Hematopoietic multipotent progenitor cell treated with erythropoietin and hydrocortisone succinate and interleukin-3 and kit ligand, for 15 days (in vitro differentiated cells): ENCODE measurements at regions not wholly inside any gene's neighbourhood (a gene's known extent, or its start where the extent isn't known, plus 50 kb on each side); places are given as distances from the start of the nearest gene placed in this dataset.

ENCODE experiments used
- DNase-seq: peaks from one replicate; pipeline ENCODE4 v3.0.0-alpha.2; 2015; ENCODE audit warnings: low spot score

- DNase-seq = no peak
Observed at GRCh38 chr10:43970018-43970698, 321.5 kb upstream of the ZNF32 start.

- DNase-seq = no peak
Observed at GRCh38 chr10:43969506-43969905, 320.8 kb upstream of the ZNF32 start.

DNA sequence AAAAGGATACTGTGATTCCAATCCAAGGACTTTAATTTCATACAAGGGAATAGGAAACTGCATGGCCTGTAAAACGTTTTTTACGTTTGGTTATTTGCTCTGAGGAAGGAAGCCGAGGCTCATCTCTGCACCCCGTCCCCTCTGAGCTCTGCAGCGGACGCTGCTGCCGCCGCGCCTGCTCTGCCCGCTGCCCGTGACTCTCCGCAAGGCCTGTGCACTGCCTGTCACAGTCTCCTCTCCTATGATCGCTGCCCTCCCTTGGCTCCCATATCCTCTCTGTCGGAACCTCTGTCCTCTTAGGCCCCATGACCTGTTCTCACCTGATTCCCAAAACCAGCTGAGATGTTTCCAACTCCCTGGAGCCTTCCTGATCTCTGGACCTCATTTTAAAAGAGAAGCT, 320.3 kb upstream of the ZNF32 start:
- DNase-seq = no peak

GRCh38 chr10:43968076-43968475, 319.4 kb upstream of the ZNF32 start:
- no peak for DNase-seq

- no peak for DNase-seq
Observed at GRCh38 chr10:43966571-43966965, 317.9 kb upstream of the ZNF32 start.

DNA sequence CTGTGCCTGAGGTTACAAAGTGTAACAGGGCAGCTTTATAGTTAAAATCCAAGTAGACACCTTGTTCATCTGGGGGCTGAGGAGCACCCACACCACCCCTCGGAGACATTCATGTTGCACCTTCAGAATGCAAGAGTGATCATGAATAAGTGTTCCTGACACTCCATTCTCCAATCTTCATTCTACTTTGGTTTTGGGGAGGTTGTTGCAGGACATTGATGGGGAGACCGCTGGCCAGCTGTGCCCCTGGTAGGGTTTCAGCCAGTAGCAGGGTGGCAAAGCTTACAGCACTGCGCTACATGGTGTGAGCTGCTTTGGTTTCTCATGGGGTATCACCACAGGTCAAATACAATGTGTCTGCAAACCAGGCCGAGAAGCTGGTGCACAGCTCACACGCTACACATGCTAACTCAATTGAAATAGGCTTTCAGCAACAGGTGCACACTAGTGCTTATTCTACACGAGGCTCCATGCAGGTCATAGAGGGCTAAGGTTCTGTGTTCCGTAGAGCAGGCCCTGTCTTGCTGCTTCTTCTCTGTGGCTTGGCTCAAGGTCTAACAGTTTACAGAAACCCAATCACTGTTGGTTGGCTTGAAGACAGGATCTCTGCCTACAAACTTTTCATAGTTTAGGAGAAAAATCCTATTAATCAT, 317.4 kb upstream of the ZNF32 start:
- DNase-seq = no peak

DNA sequence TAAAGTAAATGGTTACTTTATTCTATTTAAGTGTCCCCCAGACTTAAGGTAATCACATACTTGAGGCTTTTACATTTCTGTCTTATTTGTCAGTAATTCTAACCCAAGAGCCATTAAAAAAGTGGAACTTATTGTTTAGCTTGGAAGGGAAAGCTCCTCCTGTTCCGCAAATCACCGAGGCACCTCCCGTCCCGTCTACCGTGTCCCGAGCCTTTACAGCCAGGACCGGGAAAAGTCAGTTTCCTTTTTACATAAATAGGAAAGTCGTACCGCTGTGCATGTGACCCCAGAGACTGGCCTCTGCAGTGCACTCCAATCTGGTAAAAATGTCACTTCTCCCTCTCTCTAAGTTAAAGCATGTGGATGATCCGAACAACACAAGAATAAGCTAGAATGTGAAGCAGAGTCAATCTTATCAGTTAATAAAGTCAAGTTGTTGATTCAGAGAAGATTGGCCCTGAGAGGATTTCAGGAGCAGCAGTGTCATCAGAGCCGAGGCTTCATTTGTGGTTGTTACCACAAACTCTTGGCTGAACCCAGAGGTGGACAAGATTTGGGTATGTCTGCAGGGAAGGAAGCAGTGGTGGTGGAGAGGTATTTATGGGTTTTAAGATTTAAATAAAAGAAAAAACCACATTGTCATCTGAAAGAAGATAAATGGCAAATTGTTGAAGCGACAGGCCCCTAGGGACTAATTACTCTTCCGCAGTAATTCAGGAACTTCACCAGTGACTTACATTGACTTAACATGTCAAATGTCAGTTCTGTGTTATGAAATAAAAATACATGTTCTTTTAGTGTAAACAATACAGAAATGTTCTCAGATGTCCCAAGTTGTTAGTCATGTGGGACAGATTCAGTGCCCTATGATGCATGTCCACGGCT, 316.6 kb upstream of the ZNF32 start:
- no peak for DNase-seq

DNA sequence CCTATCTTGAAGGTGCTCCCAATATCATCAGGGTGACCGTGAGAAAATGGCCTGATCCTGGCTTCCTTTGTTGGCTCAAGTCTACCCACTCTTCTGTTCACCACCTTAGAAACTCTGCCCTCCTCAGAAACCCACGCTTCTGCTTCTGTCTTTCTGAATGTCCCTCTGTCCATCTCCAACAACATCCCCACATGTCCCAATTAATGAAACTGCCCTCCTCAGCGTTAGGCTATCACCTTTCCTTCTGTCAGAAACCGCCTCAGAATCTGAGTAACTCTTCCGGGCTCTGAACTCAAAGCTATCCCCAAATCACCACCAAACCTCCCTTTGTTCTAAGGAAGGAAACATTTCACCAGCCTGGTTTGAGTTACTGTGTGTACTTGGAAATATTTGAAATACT, 315.8 kb upstream of the ZNF32 start:
- DNase-seq = no peak

DNA sequence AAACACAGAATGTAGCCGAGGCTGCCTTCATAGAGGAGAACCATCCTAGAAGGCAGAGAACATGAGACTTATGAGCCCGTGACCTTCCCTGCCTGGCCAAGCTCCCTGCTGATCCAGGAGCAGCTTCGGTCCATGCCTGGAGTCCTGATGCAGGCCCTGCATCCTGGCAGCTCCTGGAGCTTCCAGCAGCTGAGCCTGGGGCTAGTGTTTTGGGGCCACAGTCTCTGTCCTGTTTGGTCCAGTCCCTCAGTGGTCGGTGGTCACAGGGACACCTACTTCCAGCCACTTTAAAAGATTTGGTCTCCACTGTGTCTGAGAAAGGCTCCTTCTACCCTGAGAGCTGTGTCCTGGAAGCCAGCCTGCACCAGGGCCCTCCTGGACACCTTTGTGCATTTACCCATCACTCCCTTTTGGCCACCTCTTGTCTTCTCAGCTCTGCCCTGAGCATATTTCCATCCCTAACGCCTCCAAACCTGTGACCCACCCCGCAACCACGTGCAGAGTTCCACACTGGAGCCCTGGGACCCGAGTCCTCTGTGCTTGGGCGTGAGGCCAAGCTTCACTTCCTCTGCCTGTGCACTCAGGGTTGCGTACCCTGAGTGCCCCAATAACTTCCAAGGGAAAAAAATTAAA, 315.2 kb upstream of the ZNF32 start:
- DNase-seq = no peak

- no peak for DNase-seq
Observed at GRCh38 chr10:43963379-43963778, 314.7 kb upstream of the ZNF32 start.

DNA sequence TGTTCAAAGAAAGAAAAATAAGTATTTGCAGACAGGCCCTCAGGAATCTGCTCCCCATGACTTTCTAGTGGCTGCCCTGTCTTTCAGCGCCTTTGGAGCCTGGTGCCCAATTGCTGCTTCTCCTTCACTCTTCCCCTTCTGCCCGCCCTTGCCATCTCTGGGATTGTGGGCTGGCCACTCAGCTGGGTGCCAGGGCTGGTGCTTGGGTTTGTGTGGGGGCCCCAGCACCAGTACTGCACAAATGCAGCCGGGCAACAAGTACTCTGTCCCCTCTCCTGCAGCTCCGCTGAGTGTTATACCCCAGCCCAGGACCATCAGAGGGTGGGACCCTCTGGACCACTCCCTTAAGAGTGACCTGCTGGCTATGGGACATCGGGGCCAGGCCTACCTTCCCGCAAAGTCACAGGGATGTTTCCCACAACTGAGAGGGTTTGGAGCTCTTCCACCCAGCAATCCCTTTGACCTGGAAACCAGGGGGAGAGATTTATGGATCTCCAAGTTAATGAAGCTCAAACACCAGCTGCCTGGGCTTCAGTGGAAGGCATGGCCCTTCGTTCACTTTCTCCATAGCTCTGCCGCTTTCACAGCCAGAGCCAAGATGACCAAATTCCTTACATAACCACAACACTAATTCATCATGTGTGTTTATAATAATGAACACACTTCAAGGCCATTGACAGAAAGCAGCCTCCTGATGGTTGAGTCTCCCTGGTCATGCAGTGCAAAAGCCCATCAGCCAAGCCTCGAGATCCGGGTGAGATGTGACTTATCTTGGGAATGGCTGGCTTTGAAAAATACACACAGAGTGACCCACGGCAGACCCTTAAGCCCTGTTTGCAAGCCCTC, 313.9 kb upstream of the ZNF32 start:
- DNase-seq = no peak

GRCh38 chr10:43961523-43962345, 313.1 kb upstream of the ZNF32 start:
- DNase-seq = no peak

DNA sequence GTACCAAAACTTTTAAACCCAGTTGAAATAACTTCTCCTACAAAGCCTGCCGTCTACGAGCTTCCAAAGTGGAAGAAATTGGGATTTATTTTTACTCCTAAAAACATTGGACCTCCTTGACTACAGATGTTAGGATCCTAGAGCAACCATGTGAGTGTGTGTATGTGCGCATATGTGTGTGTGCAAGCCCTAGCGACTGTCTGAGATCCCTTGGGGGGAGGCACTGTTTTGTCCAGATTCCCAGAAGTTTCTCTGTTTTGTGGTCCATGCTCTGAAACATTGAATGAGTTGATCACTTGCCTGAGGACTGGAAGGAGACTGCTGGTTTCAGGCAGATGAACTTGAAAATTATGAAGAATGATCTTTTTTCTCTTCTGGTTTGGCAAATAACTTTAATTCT, 312.3 kb upstream of the ZNF32 start:
- DNase-seq = no peak

DNA sequence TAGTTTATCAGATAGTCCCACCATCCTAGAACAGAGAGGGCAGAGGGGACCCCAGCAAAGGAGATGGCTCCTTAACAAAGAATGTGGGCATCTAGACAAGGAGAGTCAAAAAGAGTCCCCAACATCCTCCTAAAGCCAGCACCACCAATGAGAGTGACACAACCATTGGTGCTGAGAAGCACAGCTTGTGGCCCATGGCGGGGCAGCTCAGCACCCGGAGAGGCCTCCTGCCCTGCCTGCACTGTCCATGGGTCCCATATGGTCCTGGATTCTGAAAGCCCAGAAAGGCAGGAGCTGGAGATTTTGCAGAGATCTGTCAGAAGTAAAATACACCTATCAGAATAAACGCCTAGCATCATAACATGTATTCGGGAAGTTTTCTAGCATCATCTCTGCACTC, 311.8 kb upstream of the ZNF32 start:
- DNase-seq = no peak

DNA sequence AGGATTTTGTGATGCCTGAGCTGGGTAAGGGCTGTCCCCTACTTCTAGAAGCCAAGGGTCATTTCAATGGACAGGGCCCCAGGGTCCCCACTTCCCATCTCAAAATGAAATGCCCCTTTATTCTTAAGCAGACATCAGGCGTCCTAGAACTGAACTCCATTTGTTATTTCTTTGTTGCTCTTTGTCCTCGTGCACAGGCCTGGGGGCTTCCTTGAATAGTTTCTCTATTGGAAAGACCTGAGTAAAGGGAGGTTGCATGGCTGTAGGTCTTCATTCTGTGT, 311.4 kb upstream of the ZNF32 start:
- DNase-seq = no peak

DNA sequence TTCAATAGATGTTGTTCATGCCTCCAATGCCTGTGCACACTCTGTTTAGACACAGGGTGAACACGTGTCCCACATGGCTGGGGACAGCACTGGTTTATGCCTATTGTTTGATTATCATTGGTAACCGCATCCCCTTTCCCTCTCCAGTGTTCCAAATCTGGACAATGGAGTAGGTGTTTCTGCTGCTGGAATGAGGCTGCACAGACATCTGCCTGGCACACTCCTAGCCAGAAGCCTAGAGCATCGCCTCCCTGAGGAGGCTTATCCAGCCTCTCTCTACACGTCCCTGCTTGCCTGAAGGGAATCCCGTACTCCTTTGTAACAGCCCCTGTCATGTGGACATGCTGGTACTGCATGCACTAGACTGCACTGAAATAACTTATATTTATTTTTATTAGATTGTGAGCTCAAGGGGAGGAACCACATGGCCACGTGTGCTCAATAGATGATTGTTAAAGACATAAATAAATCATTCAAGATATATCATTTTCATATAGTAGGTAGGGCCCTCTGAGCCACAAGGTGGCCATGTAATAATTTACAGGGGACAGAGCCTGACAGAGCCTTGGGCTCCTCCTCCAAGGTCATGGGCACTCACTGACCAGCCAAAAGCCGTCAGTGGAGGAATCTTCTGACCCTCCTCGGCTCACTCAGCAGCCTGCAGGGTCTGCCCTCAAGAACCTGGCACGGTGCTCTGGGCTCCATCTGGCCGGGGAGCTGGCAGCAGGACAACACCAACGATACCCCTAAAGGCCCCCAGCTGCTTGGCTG, 310.9 kb upstream of the ZNF32 start:
- DNase-seq = no peak

GRCh38 chr10:43958964-43959363, 310.3 kb upstream of the ZNF32 start:
- no peak for DNase-seq

DNA sequence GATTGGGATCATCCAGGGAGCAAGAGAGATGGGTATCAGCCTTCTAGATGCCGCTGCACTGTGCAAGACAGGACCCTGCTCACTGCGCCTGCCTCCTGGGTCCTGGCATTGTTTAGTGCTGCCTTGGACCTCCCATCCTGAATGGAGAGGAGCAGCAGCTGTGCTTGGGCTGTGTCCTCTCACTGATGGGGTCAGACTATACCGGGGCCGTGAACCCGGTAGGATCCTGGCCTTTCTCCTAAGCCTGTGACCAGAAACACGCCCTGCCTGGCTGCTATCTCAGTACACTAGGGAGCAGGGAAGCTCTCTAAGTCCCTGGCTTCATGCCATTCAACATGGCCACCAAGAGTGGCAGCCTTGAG, 309.4 kb upstream of the ZNF32 start:
- DNase-seq = no peak

DNA sequence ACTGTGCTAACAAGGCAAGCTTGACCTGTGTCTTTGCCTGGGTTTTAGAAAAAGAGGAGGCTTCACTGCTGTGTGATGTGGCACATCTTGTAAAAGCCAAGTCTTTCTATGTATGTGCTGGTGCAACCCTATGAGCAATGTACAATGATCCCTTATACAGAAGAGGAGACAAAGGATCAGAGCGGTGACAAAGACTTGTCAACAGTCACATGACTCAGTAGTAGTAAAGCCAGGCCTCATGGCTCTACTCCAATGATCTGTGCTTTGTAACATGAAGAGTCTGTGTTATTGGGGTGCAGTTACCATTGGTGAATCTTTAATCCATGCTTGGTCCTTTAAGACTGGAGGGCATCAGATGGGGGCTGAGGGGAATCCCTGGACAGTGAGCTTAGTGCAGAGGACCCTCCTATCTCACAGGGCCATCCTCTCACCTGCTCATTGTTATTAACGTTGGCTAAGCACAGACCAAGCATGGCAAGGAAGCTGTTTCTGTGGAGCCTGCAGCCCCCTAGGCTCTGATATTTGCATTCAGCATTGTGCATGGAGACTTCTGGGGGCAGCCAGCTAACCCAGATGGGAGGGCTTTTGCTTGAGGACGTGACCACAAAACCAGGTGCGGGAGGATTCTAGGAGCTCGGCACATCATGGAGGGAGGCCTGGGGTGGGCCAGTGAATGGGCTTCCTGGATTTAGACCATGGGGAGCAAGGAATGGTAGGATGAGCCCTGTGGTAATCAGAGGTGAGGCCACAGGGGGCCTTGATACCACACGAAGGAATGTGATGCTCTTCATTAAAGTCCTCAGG, 308.8 kb upstream of the ZNF32 start:
- DNase-seq = no peak

DNA sequence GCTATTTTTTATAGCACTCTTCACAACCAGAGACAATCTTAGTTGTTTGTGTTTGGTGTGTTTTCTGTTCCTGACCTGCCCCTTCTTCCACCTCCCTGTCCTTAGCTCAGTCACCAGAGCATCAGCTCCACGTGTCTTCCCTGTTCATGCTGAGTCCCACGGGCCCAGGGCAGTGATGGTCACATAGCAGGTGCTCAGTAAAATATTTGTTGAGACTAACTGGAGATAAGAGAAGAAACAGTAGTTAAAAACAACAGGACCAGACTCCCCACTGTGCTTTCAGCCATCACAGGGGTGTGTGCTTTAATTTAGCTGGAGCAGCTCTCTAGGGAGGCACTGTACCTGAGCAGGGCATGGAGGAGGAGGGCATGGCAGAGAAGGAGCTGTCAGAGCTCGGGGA, 307.3 kb upstream of the ZNF32 start:
- no peak for DNase-seq
